NCI-H2227 (cell line): ENCODE measurements at regions not wholly inside any gene's neighbourhood (a gene's known extent, or its start where the extent isn't known, plus 50 kb on each side); places are given as distances from the start of the nearest gene placed in this dataset.

Experiments used
- DNase-seq: peaks from one replicate; lab custom pipeline; 2025; ENCODE audit not compliant: unreplicated experiment; lab: John Stamatoyannopoulos, UW

DNA sequence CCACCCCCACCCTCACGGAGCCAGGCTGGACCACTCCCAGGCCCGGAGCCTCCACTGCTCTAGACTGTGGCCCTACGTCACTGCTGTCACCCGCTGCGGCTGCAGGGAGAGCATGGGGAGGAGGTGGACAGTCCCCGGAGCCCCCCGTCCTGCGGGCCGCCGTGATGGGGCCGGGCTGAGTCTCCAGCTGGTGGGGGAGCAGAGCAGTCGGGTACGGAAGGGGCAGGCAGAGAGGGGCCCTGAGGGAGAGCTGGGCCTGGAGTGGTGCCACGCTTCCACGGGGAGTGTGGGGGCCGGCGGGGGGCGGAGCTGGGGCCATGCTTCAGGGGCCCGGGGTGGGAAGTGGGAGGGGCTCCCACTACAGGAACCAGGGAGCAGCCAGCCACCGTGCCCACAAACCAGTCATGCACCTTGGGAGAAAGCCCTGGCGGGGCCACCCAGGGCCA lies 98.9 kb upstream of the KCNK1 start:
- DNase-seq = no peak

DNA sequence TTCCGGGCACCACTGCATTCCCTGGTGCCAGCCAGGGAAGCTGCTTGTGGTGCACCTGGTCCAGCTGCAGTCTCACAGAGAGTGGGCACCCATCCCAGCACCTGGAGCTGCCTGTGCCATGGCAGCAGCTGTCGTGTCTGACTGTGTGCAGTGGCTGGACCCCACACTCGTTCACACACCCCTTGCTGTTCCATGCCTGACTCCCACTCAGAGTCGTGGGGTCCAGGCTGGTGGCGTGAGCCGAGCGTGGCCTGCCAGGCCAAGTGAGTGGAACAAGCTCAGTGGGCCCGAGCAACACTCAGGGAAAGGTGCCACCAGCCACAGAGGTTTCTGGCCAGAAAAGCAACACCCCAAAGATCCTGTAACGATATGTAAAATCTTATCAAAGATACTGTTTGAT lies 97.2 kb upstream of the KCNK1 start:
- no peak for DNase-seq

DNA sequence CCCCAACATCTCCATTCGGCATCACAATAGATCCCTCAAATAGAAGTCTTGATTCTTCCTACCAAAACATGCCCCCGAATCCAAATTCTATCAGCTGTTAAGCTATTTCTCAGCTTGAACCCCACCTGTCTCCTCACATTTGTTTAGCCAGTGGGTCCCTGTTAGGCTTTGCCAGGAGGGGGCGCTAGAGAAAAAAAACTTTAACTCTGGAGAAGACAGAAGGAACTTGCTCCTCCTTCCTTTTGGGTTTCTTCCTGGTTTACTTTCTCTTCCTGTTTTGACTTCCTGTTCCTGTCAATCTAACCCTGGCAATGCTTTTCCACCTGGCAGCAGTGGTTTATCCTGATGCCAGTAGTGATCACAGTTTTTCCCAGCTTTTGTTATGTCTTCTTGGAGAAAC lies 95.6 kb upstream of the KCNK1 start:
- DNase-seq = no peak

DNA sequence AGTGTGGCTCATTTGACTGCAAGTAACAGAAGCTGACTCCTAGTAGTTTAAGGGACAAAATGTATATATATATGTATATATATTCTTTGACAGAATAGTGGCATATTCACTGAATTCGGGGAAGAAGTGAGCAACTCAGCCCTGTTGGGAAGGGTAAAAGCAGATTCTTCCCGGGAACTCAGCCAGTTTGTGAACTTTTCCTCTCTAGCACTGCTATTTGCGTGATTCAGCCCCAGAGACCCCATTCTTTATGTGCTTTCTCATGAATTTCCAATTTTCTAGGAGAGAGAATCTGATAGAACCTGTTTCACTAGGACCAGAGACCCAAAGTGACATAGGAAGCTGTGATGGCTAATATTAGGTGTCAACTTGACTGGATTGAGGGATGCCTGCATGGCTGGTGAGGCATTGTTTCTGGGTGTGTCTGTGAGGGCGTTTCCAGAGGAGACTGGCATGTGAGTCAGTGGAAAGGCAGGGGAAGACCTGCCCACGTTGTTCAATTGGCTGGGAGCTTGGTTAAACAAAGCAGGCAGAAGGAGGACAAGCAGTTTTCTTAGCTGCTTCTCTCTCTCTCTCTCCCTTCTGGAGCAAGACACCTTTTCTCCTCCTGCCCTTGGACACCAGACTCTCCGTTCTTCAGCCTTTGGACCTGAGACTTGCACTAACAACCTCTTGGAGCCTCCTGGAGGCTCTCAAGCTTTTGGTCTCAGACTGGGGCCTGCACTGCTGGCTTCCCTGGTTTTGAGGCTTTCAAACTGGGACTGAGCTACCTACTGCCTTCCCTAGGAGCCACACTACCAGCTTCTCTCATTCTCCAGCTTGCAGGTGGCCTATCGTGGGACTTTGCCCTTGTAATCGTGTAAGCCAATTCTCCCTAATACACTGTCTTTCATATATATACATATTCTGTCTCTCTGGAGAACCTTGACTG lies 93.4 kb upstream of the KCNK1 start:
- DNase-seq = no peak

DNA sequence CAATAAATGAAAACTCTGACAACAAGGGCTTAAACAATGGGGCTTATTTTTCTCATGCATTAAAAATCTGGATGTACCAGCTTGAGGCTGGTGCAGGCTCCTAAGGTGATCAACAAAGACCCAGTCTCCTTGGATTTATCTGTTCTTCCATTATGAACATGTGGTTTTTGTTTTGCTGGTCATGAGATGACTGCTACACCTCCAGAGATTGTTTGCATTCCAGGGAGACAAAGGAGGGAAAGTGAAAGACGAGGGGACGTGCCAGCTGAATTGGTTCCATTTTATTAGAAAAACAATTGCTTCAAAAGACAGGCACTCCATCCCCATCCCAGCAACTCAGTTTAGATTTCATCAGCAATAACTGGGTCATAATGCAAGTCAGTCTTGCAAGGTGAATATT lies 90.9 kb upstream of the KCNK1 start:
- DNase-seq = no peak

DNA sequence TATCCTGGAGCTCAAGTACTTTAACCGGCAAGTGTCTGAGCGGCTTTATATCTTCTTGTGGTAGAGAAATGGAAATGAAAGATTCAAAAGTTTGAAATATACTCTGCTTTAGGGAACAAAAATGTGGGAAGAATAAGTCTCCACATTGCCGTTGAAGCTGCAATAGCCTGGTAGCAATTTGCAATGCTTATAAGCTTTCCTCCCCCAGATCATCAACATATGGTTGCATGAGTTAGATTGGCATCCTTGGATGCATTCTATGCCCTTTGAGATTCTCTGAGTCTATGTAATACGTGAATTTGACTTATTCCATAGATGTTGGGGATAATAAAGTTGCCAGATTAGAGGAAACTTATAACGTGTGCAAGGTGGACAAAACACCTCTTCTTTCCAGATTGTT lies 86.1 kb upstream of the KCNK1 start:
- DNase-seq = no peak

DNA sequence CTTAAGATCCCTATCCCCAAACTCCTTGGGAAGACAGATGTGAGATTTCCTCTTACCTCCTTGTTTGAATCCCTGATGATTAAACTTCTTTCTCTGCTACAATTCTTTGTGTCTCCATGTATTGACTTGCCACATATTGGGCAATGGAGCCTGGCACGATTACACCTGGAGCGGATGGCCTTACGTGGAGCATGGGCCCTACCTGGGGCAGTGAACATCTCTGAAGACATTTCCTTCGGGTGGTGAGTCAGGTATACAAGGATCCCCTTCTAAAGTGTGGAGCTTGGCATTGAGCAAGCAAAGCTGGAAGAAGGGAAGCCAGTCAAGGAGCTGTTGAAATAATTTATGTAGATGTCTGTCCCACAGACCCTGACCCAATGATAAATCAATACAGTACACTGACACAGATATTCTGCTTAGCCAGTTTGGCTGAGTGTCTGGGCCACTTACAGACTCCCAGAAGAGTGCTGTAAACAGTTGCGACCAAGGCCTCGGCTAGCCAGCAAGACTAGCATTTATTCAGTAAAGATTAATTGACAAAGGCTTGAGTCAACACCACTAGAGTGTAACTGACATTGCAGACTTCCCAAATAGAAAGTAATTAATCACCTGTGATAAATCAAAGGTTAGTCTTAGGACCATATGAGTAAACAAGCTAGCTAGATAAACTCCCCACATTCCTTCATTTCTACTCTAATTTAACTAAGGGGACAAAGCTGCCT lies 83.1 kb upstream of the KCNK1 start:
- DNase-seq = no peak

DNA sequence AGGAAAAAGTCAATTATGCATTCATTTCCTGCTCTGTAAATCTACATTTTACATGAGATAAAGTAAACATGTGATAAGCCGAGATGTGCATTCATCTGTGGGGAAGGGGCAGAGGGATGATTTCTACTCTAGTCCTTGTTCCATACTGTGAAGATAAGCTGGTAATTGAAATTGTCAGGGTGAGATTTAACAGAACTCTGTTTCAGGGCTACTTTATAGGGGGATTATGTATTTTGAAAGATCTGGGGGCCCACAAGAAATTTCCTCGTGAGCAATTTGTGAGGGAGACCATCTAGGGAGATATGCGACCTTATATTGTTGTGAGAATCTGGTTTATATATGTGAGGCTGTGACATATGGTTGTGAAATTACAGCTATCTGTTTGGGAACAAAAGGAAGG lies 73.1 kb upstream of the KCNK1 start:
- no peak for DNase-seq

DNA sequence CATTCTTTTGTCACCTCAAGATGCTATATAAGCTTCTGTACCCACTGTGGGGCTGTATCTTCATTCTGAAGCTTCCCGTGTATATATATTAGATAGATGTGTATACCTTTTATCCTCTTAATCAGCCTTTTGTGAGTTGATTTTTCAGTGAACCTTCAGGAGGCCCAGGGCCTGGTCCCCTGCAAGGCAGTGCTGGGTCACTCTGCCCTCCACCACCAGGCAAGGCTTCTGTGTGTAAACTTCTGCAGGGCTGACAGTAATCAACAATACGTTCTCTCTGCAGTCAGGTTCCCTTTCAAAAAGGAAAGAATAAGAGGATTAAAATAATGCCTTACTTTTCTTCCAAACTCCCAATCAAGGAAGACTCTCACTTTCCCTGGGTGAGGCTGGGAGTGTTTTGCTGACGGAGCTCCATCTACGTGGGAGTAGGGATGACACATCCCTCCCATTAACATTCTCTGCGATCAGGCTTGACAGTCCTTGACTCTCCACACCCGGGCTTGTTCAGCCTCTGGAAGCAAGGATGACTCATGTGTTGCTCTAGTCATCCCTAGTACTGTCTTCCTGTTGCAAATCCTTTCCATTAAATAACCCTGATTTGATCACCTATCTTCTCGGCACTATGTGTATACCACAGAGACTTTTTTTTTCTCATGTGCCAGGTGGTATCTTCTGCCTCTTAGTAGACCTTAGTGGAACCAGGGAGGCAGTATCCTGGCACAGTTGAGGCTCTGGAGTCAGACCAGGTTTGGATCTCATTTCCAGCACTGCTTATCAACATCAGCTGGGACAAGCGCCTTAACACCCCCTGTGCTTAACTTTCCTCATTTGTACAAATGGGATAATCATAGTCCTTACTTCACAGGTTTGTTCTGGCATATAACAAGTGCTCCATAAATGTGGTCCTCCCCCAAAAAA lies 70.3 kb upstream of the KCNK1 start:
- peak; percentile 34 for DNase-seq

DNA sequence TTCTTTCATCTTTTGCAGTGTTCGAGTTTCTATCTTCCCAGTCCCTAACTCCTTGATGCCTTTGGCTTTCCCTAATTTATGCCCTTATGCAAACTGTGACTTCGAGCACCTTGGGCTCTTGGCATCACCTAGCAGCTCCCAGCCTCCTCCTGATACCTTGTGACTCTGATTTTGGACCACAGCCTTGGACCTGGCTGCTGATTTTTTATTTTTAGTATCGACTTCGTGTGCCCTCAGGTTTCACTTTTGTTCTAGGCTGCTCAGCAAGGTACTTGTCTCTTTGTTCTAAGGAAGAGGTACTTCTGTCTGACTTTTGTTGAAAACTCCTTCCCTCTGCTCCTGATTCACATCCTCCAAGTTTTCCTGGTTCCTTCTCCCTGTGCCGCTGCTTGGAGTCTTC lies 69.6 kb upstream of the KCNK1 start:
- no peak for DNase-seq

DNA sequence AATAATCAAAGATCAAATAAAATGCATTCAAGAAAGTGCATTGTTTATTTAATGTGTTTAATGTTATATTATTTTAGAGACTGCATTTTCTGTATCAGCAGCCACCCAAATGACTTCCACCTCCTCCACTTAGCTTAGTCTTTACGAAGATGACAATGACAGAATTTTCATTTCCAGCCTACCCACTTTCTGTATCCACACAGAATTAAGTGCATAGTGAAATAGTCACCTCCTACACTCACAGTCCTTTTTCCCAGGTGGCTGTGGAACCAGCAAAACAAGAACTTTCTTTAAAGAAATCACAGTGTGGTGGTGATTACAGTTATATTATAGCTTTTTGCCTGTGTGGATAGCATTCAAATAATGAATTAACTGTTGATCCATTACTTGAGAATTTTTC lies 66.2 kb upstream of the KCNK1 start:
- DNase-seq = no peak

DNA sequence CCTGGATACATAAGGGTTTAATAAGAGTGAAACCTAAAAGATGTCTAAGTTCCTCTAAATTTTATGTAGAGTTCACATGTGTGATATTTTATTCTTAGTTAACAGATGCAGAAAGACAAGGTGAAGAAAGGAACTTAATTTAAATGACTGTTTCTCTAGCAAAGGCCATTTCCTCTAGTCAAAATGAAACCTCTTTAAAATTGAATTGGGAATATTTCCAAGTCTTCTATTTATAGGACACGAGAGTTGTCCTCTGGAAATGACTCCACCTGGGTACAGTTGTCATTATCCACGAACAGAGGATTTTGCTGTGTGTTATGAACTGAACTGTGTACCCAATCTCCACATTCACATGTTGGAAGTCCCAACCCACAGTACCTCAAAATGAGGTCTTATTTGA lies 64.5 kb upstream of the KCNK1 start:
- DNase-seq = no peak

DNA sequence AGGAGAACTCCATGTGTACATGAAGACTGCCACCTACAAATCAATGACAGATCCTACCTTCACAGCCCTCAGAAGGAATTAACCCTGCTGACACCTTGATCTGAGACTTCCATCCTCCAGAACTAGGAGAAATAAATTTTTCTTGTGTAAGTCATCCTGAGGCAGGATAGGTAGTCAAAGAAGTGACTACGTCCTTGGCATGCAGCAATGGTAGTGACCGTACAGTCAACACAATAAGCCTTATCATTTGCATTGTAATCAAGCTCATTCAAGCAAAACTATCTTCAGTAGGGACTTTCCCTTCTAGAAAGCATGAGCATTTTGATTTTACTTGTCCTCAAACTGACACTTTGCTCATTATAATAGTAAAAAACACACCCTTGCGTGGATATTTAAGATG lies 64.0 kb upstream of the KCNK1 start:
- DNase-seq = no peak

DNA sequence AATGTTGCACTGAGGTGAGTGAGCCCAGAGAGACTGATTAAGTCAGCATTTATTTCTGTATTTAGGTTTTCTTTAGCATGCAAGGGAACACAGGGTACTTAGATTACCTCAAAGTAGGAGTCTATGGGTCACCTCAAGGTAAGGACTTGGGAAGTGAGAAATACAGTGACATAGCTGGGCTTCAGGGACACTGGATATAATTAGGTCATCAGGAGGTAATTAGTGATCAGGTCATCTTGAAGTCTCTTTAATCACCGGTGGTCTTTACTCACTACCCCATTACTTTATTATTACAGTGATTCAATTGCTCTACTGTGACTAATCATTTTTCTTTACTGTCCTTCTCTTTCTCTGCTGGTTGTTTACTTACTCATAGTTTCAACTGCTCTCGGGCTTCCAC lies 59.9 kb upstream of the KCNK1 start:
- no peak for DNase-seq

DNA sequence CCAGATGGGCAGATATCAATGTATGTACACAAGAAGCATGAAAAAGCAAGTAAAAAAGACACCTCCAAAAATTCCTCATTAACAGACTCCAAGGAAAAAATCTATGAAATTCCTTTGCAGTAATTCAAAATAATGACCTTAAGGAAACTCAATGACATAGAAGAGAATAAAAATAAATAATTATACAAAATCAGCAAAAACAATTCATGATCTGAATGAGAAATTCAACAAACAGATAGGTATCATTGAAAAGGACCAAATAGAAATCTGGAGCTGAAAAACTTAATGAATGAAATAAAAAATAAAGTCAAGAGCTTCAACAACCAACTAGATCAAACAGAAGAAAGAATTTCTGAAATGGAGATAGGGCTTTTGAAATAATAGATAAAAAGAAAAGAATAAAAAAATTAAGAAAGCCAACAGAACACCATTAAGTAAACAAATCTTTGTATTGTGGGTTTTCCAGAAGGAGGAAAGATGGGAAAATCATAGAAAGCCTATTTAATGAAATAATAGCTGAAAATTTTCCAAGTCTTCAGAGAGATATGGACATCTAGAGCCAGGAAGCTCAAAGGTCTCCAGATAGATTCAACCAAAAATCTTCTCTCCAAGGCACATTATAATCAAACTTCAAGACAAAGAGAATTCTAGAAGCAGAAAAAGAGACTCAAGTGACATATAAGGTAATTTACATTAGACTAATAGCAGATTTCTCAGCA lies 52.0 kb upstream of the KCNK1 start:
- peak; percentile 44 for DNase-seq
